GM21528 (cell line): ENCODE measurements at regions not wholly inside any gene's neighbourhood (a gene's known extent, or its start where the extent isn't known, plus 50 kb on each side); places are given as distances from the start of the nearest gene placed in this dataset.
A peak's percentile ranks its signal among the peaks of the same experiment; 100 is the strongest.

ENCODE experiments used
- ATAC-seq: cut with Tn5 transposase; IDR thresholded peaks from one replicate; pipeline ENCODE4 v1.9.1; 2021; ENCODE audit warnings: mild to moderate bottlenecking, moderate library complexity; ENCODE audit not compliant: unreplicated experiment, low FRiP score

- ATAC-seq = no peak
These were observed 248.7 kb downstream of the TDRD3 start for GRCh38 chr13:60645676-60646075.

GRCh38 chr13:60642552-60642951, 245.5 kb downstream of the TDRD3 start:
- ATAC-seq = no peak

GRCh38 chr13:60629158-60629557, 232.1 kb downstream of the TDRD3 start:
- no peak for ATAC-seq

- peak; percentile 76 for ATAC-seq
These were observed 230.2 kb downstream of the TDRD3 start for GRCh38 chr13:60627071-60627686.
